HL-60 (cell line): ENCODE measurements at regions not wholly inside any gene's neighbourhood (a gene's known extent, or its start where the extent isn't known, plus 50 kb on each side); places are given as distances from the start of the nearest gene placed in this dataset.

Experiments used
- POLR2AphosphoS5 ChIP-seq: IDR thresholded peaks from 2 replicates; pipeline ENCODE4 v1.6.1; 2012; ENCODE audit warnings: low read depth
- TF ChIP-seq, protein P1 (sequence below): IDR thresholded peaks from 2 replicates; pipeline ENCODE4 v1.6.1; 2012; ENCODE audit warnings: low read depth; ENCODE audit not compliant: insufficient replicate concordance
- TF ChIP-seq, protein P2 (sequence below): IDR thresholded peaks from one replicate; pipeline ENCODE4 v1.5.1; 2011; ENCODE audit warnings: low read length, control low read depth, inconsistent platforms; ENCODE audit not compliant: insufficient read depth

DNA sequence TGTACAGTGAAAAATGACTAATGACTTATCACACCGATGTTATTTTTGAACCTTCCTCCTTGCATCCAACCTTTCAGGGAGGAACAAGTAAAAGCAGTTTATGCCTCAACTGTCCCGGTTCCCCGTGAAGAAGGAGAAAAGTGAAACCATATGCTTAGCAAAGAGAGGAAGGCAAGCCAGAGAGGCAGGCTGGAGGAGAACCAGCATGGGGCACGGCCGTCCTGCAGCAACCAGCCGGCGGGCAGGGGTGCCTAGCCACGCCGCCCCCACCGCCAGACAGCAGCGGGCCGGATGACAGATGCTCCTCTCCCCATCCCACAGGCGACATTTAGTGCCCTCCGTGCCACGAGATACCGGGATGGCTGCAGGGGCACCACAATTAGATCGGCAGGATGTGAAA is 421.4 kb upstream of the MGMT start:
- TF ChIP-seq, protein P1, sequence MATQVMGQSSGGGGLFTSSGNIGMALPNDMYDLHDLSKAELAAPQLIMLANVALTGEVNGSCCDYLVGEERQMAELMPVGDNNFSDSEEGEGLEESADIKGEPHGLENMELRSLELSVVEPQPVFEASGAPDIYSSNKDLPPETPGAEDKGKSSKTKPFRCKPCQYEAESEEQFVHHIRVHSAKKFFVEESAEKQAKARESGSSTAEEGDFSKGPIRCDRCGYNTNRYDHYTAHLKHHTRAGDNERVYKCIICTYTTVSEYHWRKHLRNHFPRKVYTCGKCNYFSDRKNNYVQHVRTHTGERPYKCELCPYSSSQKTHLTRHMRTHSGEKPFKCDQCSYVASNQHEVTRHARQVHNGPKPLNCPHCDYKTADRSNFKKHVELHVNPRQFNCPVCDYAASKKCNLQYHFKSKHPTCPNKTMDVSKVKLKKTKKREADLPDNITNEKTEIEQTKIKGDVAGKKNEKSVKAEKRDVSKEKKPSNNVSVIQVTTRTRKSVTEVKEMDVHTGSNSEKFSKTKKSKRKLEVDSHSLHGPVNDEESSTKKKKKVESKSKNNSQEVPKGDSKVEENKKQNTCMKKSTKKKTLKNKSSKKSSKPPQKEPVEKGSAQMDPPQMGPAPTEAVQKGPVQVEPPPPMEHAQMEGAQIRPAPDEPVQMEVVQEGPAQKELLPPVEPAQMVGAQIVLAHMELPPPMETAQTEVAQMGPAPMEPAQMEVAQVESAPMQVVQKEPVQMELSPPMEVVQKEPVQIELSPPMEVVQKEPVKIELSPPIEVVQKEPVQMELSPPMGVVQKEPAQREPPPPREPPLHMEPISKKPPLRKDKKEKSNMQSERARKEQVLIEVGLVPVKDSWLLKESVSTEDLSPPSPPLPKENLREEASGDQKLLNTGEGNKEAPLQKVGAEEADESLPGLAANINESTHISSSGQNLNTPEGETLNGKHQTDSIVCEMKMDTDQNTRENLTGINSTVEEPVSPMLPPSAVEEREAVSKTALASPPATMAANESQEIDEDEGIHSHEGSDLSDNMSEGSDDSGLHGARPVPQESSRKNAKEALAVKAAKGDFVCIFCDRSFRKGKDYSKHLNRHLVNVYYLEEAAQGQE = no peak
- TF ChIP-seq, protein P2, sequence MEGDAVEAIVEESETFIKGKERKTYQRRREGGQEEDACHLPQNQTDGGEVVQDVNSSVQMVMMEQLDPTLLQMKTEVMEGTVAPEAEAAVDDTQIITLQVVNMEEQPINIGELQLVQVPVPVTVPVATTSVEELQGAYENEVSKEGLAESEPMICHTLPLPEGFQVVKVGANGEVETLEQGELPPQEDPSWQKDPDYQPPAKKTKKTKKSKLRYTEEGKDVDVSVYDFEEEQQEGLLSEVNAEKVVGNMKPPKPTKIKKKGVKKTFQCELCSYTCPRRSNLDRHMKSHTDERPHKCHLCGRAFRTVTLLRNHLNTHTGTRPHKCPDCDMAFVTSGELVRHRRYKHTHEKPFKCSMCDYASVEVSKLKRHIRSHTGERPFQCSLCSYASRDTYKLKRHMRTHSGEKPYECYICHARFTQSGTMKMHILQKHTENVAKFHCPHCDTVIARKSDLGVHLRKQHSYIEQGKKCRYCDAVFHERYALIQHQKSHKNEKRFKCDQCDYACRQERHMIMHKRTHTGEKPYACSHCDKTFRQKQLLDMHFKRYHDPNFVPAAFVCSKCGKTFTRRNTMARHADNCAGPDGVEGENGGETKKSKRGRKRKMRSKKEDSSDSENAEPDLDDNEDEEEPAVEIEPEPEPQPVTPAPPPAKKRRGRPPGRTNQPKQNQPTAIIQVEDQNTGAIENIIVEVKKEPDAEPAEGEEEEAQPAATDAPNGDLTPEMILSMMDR = no peak
- no peak for TF ChIP-seq POLR2AphosphoS5
